ENCODE measurements at regions not wholly inside any gene's neighbourhood (a gene's known extent, or its start where the extent isn't known, plus 50 kb on each side); places are given as distances from the start of the nearest gene placed in this dataset.

DNA sequence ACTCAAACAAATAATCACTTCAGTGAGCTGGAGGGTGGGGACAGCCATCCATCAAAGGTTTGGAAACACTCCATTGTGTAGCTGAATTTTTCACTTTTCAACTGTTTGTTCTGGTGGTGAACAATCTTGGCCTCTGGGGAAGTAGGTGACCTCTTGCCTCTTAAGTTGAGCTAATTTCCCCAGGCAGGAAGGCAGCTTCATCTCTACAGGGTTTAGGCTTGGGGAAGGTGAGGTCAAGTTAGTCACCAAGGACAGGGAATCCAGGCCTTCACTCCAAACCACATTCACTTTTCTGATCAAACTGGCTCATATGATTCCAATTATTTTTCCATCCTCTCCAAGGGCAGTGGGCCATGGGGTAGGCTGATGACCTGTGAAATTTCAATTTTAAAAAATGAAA lies 138.3 kb upstream of the HABP2 start:
- peaks cover 8% of the 10 kb centered on the region for H3K27me3 Mint-ChIP-seq (ENCODE audit: insufficient read depth, low read depth, poor library complexity)
- TF ChIP-seq EZH2 (IDR thresholded peaks at IDR 0.05; ENCODE audit: low read depth, unreplicated experiment) (no peak), CTCF (conservative IDR thresholded peaks at IDR 0.05; ENCODE audit: low read depth in 2 of 2) (no peak), CREB1 (CRISPR knock-in tag; IDR thresholded peaks at IDR 0.05; ENCODE audit: low read depth) (no peak), POLR2AphosphoS5 (IDR thresholded peaks at IDR 0.05; ENCODE audit: low read depth) (no peak), JUNB (IDR thresholded peaks at IDR 0.05; ENCODE audit: unreplicated experiment) (no peak), ZNF114 (CRISPR knock-in tag; IDR thresholded peaks at IDR 0.05) (no peak), ZNF331 (CRISPR knock-in tag; IDR thresholded peaks at IDR 0.05; ENCODE audit: low read depth) (no peak), EZH2phosphoT487 (IDR thresholded peaks at IDR 0.05; ENCODE audit: unreplicated experiment) (no peak), NANOG (IDR thresholded peaks at IDR 0.05; ENCODE audit: borderline replicate concordance) (no peak)
- Histone ChIP-seq H3K79me2 (replicated peaks; ENCODE audit: insufficient read depth) (no peaks in the 10 kb centered on the region), H3K4me3 (no peak overlapping the region), H3K4me2 (no peak overlapping the region), H2AFZ (no peak overlapping the region), H3K27me3 (ENCODE audit: insufficient read depth) (peaks cover under 1% of the 10 kb centered on the region; the same call in 1 of the 2 replicates), H3K9me2 (ENCODE audit: insufficient read depth) (peaks cover 8% of the 10 kb centered on the region; the same call in 1 of the 2 replicates), H3F3A (replicated peaks; ENCODE audit: low read depth) (no peaks in the 10 kb centered on the region), H3K36me3 (ENCODE audit: insufficient read depth) (no peaks in the 10 kb centered on the region), H4K20me1 (replicated peaks; ENCODE audit: insufficient read depth) (no peaks in the 10 kb centered on the region), H3K4me1 (ENCODE audit: insufficient read depth) (peaks cover 22% of the 10 kb centered on the region), H3K27ac (ENCODE audit: low read depth) (no peak overlapping the region)
- peaks cover 6% of the 10 kb centered on the region; the same call in 2 of the 3 replicates for H3K9me3 Mint-ChIP-seq
- H3K4me1 Mint-ChIP-seq: peaks cover 21% of the 10 kb centered on the region
- H3K4me3 Mint-ChIP-seq: no peak overlapping the region
- ATAC-seq (no peak), DNase-seq (ENCODE audit: low spot score) (no peak)
- no peaks in the 10 kb centered on the region; the same call in 2 of the 3 replicates for H3K36me3 Mint-ChIP-seq (ENCODE audit: low read depth)
- H3K27ac Mint-ChIP-seq: no peak overlapping the region

DNA sequence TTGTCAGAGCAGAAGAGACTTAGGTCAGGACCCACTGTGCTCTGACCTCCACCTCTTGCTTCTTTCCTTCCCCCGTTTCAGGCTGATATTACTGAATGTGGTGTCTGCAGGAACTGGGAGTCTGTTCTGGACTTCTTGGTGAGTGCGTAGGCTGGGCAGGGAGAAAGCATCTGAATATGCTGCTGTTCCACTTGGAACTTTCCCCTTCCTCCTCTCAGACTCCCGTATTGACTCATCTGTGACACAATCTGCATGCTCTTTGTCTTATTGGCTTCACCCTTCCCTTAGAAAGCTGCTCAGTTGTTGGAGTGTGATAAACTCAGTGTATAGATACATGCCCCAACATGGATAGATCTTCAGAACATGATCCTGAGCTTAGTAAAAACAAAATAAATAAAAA lies 137.6 kb upstream of the HABP2 start:
- Histone ChIP-seq H3K36me3 (ENCODE audit: insufficient read depth) (no peaks in the 10 kb centered on the region), H3K79me2 (replicated peaks; ENCODE audit: insufficient read depth) (no peaks in the 10 kb centered on the region), H3K9me2 (ENCODE audit: insufficient read depth) (peaks cover 10% of the 10 kb centered on the region; the same call in 1 of the 2 replicates), H3K4me2 (no peak overlapping the region), H3F3A (replicated peaks; ENCODE audit: low read depth) (no peaks in the 10 kb centered on the region), H3K4me3 (no peak overlapping the region), H3K4me1 (ENCODE audit: insufficient read depth) (peaks cover 15% of the 10 kb centered on the region), H3K27me3 (ENCODE audit: insufficient read depth) (no peaks in the 10 kb centered on the region), H2AFZ (no peak overlapping the region), H4K20me1 (replicated peaks; ENCODE audit: insufficient read depth) (no peaks in the 10 kb centered on the region), H3K27ac (ENCODE audit: low read depth) (no peak overlapping the region)
- Mint-ChIP-seq H3K4me1 (peaks cover 14% of the 10 kb centered on the region), H3K4me3 (no peak overlapping the region), H3K27ac (no peak overlapping the region), H3K36me3 (ENCODE audit: low read depth) (no peaks in the 10 kb centered on the region; the same call in 2 of the 3 replicates), H3K27me3 (ENCODE audit: insufficient read depth, low read depth, poor library complexity) (peaks cover 3% of the 10 kb centered on the region), H3K9me3 (peaks cover 10% of the 10 kb centered on the region)
- TF ChIP-seq ZNF114 (CRISPR knock-in tag; IDR thresholded peaks at IDR 0.05) (no peak), STAT1 (IDR thresholded peaks at IDR 0.05; ENCODE audit: unreplicated experiment) (no peak), EZH2phosphoT487 (IDR thresholded peaks at IDR 0.05; ENCODE audit: unreplicated experiment) (no peak), REST (IDR thresholded peaks at IDR 0.05; ENCODE audit: unreplicated experiment) (no peak)
- TF ChIP-seq, protein P1, sequence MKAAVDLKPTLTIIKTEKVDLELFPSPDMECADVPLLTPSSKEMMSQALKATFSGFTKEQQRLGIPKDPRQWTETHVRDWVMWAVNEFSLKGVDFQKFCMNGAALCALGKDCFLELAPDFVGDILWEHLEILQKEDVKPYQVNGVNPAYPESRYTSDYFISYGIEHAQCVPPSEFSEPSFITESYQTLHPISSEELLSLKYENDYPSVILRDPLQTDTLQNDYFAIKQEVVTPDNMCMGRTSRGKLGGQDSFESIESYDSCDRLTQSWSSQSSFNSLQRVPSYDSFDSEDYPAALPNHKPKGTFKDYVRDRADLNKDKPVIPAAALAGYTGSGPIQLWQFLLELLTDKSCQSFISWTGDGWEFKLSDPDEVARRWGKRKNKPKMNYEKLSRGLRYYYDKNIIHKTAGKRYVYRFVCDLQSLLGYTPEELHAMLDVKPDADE (IDR thresholded peaks at IDR 0.05): no peak
- ATAC-seq (no peak), DNase-seq (ENCODE audit: low spot score) (no peak)
